Stimulated activated naive CD4-positive, alpha-beta T cell treated with Interleukin-2 at 50 U/mL for 16 hours (primary cell): ENCODE measurements at regions not wholly inside any gene's neighbourhood (a gene's known extent, or its start where the extent isn't known, plus 50 kb on each side); places are given as distances from the start of the nearest gene placed in this dataset.

ENCODE experiments used
- DNase-seq: peaks from one replicate; lab custom pipeline; 2025; lab: John Stamatoyannopoulos, UW

DNA sequence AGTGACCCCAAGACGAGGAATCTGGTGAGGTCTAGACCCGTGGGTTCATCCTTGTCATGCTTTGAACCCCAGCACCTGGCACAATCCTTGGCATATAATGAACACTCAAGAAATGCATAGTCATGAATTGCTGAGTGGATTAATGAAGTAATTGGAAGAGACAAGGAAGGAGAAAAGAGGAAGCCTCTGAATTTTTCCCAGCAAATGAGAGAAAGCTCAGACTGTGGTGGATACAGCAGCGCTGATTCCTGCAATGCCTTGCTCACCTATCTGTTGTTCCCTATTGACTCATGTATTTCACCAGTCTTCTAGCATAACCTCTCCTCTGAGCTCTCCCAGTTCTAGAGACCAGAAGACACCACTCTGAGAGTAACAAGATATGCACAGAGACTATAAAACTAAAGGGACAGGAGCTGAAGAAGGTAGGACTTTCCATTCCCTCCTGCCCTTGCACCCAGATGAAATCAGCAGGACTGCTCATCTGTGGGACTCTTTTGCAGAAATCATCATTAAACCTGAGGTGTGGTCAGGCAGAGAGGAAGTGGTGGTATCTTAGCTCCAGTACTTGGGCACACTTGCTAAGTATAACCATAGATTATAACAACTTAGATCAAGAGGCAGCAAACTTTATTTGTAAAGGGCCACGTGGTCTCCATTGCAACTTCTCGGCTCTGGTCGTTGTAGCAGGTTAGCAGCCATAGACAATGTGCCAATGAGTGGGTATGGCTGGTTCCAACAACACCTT is 102.8 kb downstream of the MAF start:
- no peak for DNase-seq

DNA sequence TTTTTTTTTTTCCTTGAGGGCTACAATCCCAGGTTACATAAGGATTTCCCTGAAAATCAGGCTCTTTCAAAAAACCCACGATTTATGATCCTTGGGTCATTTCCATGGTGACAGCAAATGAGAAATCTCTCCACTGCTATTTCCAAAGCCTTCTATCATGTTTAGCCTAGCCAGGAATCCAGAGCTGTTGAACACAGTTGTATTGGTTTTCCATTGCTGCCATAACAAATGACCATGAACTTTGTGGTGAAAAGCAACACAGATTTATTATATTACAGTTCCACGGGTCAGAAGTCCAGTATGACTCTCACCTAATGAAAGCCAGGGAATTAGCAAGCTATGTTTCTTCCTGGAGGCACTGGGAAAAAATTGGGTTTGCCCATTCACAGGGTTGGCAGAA is 106.6 kb downstream of the MAF start:
- DNase-seq = no peak

DNA sequence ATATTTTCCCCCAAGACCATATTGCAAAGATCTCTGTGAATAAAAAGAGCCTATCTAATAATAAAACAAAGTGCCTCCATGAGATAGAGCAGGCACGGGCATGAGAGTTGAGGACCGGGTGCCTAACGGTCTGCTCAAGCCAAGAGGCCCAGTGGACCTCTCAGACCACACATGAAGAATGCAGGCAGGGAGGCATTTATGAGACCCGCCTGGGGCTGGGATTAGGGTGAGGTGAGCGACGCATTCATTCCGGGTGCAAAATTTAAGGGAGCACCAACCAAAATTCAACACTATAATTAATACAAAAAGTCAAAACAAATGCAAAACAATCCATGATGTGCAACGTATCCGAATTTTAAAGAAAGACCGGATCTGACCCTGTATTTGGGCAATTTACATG is 108.5 kb downstream of the MAF start:
- DNase-seq = no peak

DNA sequence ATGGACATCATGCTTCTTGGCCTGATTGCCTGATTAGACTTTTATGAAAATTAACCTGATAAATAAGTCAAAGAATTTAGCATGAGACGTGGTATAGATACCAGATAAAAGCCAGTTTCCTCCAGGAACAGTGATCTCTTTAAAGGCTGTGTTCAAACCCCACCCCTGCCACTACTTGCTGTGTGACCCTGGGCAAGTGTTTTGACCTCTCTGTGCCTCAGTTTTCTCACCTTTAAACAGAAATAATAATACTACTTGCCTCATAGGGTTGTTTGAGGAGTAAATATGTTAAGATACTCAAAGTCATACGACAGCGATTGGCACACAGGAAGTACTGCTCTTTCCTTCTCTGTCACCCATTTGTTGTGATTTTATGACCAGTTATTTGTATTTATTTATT is 115.5 kb downstream of the MAF start:
- no peak for DNase-seq

DNA sequence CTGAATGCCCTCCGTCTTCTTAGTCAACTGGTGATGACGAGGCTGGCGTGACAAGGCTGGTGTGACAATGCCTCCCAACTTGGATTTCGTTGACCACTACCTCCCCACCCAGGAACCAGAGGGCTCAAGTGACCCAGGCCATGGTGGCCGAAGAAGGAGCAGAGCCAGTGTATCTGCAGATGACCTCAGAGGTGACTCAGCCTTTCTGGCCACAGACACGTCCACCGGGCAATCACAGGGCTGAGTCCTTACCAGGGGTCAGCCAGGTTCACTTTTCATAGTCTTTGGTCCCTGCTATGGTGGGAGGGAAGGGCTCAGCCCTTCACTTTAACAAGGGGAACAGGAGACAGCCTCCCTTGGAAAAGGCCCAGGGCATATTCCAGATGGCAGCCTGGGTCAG is 116.3 kb downstream of the MAF start:
- no peak for DNase-seq

DNA sequence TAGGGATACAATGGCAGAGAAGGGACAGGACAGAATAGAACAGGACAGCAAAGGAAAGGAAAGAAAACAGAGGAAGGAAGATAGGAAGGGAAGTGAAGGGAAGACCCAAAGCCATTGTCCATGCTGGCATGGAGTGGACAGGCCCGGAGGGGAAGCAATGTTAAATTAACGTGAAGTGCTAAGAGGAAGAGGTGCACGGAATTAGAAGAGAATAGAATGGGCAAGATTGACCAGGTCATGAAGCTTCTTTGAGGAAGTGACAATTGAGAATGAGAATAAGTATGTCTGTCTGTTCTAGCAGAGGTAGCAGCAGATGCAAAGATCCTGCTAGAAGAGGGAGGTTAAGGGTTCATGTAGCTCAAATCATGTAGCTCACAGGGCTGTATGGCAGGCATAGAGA is 117.2 kb downstream of the MAF start:
- DNase-seq = no peak

DNA sequence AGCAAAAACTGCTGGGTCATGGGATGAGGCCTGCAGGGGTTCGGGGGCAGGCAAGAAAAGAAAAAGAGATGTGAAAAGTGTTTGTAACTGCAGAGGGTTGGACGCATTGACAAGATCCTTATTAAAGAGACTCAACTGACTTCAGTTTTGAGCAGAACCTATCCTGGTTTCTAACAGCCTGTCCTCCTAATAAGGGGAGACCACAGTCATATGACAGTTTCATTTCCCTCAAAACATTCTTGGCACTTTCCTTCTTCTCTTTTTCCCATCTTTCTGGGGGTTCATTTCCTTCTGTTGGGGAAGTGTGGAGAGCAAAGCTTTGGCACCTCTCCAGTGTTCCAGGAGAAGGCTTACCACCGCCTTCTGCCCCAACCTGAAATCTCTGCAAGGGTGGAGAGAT is 118.5 kb downstream of the MAF start:
- no peak for DNase-seq

DNA sequence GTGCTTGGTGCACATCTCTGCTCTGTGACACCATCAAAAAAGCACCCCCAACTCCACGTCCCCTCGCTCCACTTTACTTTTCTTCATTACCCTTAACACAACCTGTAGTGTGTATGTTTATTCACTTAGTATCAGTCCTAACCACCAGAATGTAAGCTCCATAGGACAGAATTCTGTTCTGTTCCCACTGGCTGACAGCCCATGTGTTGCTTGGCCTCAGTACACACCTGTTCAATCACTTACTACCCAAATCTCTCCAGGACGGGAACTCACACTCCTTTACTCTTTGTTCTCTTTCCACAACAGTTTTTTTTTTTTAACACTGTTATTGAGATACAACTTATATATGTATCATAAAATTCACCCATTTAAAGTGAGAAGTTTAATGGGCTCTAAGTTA is 119.6 kb downstream of the MAF start:
- DNase-seq = no peak

DNA sequence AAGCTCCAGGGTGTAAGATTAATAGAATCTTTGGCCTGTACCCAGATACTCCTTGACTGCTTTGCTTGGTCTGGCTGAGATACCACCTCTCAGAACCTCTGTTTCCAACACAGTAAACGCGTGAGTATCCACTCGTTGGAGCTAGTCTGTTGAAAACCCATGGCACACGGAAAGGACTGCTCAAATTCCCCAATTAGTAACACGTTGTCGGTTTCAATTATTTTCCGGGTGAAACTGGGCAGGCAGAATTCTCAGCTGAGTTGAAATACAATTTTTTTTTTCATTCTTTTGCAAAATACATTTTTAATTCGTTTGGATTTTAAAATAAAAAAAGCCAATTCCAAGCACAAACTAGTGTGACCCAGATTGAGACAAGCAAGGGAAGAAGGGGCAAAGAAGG is 120.5 kb downstream of the MAF start:
- no peak for DNase-seq

DNA sequence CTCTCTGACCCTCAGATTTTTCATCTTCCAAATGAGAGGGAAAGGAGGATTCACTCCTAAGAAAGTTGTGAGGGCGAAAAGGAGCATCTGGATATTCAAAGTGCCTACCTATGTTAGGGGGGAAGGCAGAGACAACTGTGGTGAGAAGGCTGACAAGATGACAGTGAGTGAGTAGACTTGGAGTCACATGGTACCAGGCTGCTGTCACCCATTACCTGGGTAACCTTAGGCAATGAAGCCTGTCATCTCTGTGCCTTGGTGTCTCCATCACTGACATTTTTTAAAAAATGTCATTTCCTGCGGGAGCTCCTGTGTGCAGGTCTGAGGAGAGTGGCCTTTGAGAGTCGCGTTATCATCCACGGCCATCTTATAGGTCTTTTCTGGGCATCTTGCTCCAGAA is 124.0 kb downstream of the MAF start:
- no peak for DNase-seq

DNA sequence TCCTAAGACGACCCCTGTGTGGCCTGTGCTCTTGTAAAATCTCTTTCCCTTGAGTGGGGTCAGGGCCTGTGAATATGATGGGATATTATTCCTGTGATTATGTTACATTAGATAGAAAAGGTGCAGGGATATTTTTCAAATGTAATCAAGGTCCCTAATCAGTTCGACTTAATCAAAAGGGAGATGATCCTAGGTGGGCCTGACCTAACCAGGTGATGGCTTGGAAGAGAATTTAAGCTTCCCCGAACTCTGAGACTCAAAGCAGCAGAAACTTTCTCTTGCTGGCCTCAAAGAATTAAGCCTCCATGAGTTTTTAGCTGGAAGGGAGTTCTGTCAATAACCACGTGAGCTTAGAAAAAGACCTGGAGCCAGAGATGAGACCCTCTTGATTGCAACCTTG is 124.7 kb downstream of the MAF start:
- DNase-seq = no peak

DNA sequence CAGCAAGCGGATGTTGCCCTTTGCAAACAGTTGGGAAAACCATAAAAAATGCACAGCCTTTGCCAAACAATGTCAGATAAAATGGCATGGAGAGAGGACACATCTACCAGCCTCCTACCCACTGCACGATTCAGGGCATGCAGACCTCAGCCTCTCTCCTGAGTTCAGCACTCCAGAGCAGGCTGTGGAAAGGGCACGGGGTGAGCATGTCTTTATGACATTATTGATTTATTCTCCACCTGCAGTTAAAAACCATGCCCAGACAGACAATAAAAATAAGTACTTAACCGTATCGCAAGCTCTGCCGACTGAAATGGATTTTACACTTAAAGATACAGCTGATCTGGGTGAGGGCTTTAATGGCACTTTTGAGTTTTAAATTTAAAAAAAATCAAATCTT is 127.1 kb downstream of the MAF start:
- DNase-seq = no peak

DNA sequence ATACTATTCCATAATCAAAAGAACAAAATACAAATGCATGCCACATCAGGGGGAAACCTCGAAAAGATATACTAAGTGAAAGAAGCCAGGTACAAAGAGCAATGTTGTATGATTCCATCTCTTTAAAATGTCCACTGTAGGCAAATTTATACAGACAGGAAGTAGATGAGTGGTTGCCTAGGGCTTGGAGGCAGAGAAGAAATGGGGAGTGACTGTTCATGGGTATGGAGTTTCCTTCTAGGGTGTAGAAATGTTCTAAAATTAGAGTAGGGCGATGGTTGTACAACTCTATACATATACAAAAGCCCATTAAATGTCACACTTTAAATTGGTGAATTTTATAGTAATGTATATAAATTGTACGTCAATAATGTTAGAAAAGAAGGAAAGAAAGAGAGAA is 128.1 kb downstream of the MAF start:
- no peak for DNase-seq

DNA sequence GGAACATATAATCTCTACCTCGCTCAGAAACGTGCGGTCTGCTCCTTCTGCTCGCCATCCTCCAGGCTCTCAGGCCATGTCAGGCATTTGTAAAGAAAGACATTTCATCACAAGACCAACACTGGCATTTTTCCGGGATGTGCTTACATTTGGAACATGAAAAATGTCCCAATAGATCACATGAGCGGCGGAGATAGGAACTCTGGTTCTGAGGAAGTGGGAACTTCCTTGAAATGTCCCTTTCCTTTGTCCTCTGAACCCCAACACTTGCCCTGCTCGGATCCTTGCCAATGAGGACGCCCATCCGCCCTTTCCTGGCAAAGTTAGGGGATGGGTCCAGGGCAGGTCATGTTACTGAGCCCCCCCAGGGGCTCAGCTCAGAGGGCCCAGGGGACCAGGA is 130.5 kb downstream of the MAF start:
- DNase-seq = no peak

DNA sequence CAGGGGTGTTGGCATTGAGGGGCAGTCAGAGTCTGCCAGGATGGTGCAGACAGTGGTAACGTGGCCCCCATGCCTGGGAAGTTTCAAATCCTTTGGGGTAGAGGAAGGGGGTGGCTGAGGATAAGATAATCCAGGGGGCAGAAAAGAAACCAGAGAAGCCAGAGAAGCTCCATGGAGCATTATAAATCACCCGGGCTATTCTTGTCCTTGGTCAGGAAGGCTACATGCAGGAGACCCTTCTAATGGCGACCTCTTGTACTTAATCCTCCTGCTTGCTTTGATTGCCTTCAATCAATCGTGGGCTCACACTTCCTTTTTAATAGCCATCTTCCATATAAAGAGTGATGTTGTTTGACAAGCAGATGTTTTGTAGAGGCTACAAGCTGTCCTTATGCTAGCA is 131.9 kb downstream of the MAF start:
- no peak for DNase-seq

DNA sequence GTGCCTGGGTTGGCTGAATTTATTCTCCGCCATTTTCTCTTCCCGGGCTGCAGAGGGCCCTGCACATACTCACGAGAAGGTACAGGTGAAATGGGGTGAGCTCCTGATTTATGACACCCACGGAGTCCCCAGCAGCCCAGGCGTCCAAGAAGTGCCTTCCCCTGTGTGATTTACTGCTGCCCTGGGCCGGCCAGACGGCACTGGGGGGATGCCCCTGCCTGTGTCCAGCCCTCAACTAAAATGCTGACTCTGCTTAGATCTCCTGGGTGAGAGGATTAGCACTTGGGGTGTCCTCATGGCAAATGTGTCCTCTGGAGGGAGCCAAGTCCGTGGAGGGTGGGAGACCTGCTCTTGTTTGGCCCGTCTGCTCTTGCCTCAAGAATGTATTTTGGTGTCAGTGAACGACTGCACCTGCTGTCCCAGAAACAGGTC is 132.4 kb downstream of the MAF start:
- DNase-seq = no peak

DNA sequence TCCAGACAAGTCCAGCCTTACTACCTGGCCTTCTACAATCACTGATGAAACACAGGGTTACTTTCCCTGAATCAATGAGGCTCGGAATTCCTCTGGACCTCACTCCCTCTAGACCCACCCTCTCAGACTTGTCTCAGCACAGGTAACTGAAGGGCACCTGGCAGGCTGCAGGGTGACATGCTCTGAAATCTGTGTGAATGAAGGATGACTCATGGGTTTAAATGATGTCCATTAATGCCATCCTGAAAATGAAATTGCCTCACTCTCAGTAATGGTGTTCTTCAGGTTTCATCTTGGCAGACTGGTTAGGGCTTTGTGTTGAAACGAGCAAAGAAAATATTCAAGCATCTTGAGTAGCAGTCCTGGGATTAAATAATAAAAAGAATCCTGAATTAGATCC is 134.4 kb downstream of the MAF start:
- no peak for DNase-seq

DNA sequence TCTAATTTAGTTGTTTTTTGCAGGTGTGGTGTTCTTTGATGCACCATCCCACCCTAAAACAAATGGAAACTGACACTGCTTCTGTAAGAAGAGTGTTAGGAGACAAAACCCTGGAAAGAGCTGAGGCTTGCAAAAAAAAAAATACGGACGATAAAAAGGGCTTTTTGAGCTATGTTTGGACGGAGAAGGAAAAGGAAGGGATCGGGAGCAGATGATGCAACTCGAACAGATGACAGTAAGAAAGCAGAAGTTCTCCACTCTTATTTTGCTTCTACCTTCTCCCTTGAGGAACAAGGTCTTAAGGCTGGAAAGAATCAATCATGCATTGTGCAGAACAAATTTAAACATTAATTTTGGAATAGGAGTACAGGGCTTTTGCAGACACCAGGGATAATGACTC is 136.7 kb downstream of the MAF start:
- DNase-seq = no peak

DNA sequence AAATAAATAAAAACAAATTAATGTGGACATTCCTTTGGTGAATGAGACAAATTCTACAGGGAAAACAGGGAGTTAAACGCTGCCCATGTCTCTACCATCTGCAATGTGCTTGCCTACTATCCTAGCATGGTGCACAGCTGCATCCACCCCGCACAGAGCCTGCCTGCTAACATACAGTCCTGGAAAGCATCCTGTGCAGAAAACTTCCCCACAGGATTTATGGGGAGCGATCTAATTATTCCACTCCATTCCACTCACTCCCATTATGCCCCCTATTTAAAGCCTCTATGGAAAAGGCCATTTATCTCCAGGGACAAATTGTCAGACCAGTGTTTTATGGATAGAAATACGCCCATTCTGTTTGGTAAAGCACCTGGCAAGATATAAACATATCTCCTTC is 144.5 kb downstream of the MAF start:
- DNase-seq = no peak

DNA sequence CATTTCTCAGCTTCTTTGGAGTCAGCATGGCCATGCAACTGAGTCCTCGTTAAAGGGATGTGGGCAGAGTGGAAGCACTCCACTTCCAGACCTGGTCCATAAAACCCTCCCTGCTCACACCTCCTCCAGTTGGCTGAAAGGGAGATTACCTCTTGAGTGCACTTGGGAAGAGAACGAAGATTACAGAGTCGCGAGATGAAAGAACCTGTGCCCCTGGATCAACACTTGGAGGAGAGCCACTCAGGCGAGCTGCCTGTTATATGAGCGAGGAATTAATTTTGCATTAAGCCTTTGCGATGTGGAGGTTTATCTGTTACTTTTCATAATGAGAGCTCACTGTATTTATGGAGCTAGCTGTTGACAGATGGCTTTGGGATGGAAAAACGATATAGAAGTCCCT is 147.9 kb downstream of the MAF start:
- DNase-seq = no peak

DNA sequence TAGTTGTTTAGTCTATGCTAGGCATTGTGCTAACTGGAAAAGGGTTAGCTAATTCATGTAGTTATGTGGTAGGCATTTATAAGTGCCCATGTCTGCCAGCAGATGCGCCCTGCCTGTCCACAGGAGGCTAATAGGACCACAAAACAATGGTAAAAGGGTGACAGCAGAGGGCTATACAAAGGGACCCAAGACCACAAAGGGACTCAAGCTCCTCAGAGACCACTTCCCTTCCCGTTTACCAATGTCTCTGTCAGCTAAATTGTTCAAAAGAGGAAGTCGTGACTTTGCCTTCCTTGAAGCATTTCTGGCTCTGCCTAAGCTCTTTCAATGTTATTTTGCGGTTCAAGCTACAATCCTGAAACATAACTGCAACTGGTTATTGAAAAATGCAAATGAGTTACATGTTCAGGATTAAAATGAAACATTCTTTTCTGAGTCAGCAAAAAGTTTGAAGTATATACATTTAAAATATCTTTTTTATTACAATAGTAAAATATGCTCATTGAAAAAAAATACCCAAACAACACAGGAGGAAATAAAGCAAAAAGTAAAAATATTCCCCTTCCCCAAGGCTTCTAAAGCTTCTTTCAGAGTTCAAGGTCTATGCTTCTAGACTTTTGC is 149.2 kb downstream of the MAF start:
- no peak for DNase-seq

DNA sequence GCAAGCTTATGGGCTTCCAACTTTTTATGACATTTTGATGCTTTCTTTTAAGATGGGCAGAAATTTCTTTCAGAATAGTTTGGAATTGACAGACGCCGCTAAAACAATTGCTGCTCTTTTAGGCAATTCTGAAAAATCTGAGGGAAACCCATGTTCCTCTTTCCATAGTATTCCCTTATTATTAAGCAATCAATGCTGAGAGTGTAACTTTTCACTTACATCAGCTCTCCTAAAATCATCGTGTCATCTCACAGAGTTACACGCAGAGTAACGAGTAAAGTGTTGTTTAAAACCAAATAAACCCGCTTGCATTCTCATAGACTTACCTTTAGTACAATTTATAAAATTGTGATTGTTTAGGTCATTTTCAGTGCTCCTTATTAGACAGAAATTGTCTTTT is 150.6 kb downstream of the MAF start:
- no peak for DNase-seq

DNA sequence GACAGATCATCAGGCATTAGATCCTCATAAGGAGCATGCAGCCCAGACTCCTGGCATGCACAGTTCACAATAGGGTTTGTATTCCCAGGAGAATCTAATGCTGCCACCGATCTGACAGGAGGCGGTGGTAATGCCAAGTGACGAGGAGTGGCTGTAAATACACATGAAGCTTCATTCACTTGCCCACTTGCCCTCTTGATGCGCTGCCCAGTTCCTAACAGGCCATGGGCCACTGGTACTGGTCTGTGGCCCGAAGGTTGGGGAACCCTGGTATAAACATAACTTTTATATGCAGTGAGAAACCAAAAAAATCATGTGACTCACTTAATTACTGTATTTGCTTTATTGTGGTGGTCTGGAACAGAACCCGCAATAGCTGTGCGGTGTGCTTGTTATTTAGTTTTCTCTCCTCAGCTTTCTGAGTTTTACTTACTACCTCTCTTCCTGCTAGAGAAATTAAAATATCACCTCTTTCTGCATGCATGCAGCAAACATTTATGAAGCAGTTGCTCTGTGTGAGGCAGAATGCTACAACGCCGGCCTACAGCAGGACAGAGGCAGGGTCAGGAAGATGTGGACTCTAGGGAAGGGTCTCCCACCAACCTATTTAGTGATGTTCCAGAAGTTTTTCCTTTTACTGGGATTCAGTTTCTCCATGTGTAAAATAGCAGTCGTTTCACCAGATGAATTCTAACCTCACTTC is 151.3 kb downstream of the MAF start:
- no peak for DNase-seq

DNA sequence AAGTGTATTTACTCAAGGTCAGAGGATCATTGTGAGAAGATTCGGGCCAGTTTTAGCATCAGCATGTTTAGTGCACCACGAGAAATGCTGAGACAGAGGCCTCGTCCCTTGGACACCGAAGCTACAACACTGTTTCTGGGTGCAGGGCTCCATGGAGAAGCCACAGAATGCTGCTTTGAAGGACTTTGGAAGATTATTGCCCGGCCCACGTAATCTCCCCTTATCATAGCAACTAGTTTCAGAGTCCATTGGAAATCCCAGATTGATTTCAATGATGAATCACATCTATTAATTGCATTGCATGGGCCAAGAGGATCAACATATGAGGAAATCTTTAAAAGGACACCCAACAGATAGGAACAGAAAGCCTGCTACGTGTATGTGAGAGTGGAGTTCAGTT is 156.0 kb downstream of the MAF start:
- no peak for DNase-seq
